Stomach (tissue), 8 donors: ENCODE measurements at regions not wholly inside any gene's neighbourhood (a gene's known extent, or its start where the extent isn't known, plus 50 kb on each side); places are given as distances from the start of the nearest gene placed in this dataset.
A peak's percentile ranks its signal among the peaks of the same experiment; 100 is the strongest.

Experiments used
- DNase-seq, 2 donors: peaks; one replicate each; pipeline versions ENCODE4 v3.0.0 to v3.0.0-alpha.2; 2013 to 2019
- H3K27ac ChIP-seq, 5 donors: fragments of 200-600 bp in 4 of 5; sonication (generic) in 4 of 5; one replicate each; pipeline ENCODE4 v1.5.1; 2013 to 2019; ENCODE audit warnings: mild to moderate bottlenecking in 1 of 5, moderate library complexity in 1 of 5
- H3K27me3 ChIP-seq, 3 donors: fragments of 200-600 bp; sonication (generic); one replicate each; pipeline ENCODE4 v1.5.1; 2017 to 2019; ENCODE audit warnings: mixed run types in 1 of 3
- H3K36me3 ChIP-seq, 4 donors: fragments of 200-600 bp; sonication (generic); 1 replicate in 3 of 4; 2 replicates in 1 of 4; pipeline ENCODE4 v1.5.1; 2016 to 2019
- H3K4me1 ChIP-seq, 4 donors: fragments of 200-600 bp; sonication (generic); one replicate each; pipeline ENCODE4 v1.5.1; 2016 to 2019
- H3K4me3 ChIP-seq, 4 donors: fragments of 200-600 bp; sonication (generic) in 3 of 4; one replicate each; pipeline ENCODE4 v1.5.1; 2016 to 2019; ENCODE audit warnings: mild to moderate bottlenecking in 1 of 4
- H3K9me3 ChIP-seq, 4 donors: fragments of 200-600 bp; sonication (generic); one replicate each; pipeline ENCODE4 v1.5.1; 2016 to 2019
- EP300 ChIP-seq: sonication (generic); formaldehyde crosslinking; IDR thresholded peaks from one replicate; pipeline ENCODE4 v1.6.1; 2017; ENCODE audit warnings: antibody characterized with exemption
- POLR2A ChIP-seq, 4 donors: fragments of 450-650 bp; IDR thresholded peaks; one replicate each; pipeline ENCODE4 v1.6.1; 2016; ENCODE audit warnings: antibody characterized with exemption in 4 of 4, control low read depth in 2 of 4, mild to moderate bottlenecking in 1 of 4, moderate library complexity in 1 of 4
- POLR2AphosphoS5 ChIP-seq, 3 donors: sonication (generic); formaldehyde crosslinking; IDR thresholded peaks; one replicate each; pipeline ENCODE4 v1.6.1; 2016; ENCODE audit warnings: antibody characterized with exemption in 3 of 3
- WGBS, 5 donors: extraction: QIAGEN DNeasy Blood & Tissue Kit in 3 of 5; methylation state at CpG; one replicate each; pipeline versions ENCODE4 v1.1.5 to v1.1.7; 2013 to 2018; 5-methylcytosine and 5-hydroxymethylcytosine counted together
- intact Hi-C: fragments of 100-400 bp; cut with DNase I; formaldehyde crosslinking; loops from one replicate; pipeline ENCODE4 v1.15.1; 2023; ENCODE audit warnings: low total_unique reads
- TF ChIP-seq, protein P1 (sequence below), 7 experiments: fragments of 450-650 bp in 4 of 7; fragments of 200-600 bp in 3 of 7; sonication (generic) in 3 of 7; IDR thresholded peaks; one replicate each; pipeline ENCODE4 v1.5.1; 2016 to 2019; ENCODE audit warnings: antibody characterized with exemption in 7 of 7, control low read depth in 2 of 7, mild to moderate bottlenecking in 1 of 7
- donor health status: healthy with polysubstance abuse.
- donor health status: Bipolar disorder and iron deficiency.
- donor health status: healthy.

DNA sequence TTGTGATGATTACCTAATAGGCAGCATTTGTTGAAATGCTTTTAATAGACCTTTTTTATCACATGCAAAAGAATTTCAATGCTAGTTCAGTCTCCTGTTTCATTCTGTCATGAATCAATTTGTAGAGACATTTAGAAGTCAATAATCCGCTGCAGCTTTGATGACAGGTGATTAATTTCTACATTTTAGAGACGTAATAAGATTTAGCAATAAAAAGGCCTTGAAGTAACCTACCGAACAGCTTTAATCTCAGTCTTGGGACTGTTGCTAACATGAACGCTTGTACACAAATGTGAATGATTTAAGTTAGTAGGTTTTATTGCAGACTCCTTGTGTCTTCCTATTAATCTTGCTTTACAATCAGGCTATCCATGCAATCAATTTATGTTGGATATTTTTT, 186.5 kb downstream of the MZT1 start:
- Histone ChIP-seq H3K27ac (no peak overlapping the region), H3K27me3 (no peaks in the 10 kb centered on the region), H3K36me3 (no peaks in the 10 kb centered on the region), H3K4me1 (peaks cover 0 to 11% (median 0%) of the 10 kb centered on the region in 4 donors), H3K9me3 (no peaks in the 10 kb centered on the region), H3K4me3 (no peak overlapping the region)
- intact Hi-C loops, result no loop called here
- TF ChIP-seq POLR2A (IDR thresholded peaks at IDR 0.05) (no peak), POLR2AphosphoS5 (IDR thresholded peaks at IDR 0.05) (no peak), EP300 (no peak)
- TF ChIP-seq, protein P1, sequence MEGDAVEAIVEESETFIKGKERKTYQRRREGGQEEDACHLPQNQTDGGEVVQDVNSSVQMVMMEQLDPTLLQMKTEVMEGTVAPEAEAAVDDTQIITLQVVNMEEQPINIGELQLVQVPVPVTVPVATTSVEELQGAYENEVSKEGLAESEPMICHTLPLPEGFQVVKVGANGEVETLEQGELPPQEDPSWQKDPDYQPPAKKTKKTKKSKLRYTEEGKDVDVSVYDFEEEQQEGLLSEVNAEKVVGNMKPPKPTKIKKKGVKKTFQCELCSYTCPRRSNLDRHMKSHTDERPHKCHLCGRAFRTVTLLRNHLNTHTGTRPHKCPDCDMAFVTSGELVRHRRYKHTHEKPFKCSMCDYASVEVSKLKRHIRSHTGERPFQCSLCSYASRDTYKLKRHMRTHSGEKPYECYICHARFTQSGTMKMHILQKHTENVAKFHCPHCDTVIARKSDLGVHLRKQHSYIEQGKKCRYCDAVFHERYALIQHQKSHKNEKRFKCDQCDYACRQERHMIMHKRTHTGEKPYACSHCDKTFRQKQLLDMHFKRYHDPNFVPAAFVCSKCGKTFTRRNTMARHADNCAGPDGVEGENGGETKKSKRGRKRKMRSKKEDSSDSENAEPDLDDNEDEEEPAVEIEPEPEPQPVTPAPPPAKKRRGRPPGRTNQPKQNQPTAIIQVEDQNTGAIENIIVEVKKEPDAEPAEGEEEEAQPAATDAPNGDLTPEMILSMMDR (IDR thresholded peaks at IDR 0.05), result no peak
- no peak for DNase-seq
- WGBS, 5 donors, result 74 to 95% (median 91%) methylated on average over 4 of the region's 4 CpGs

- TF ChIP-seq POLR2AphosphoS5 (IDR thresholded peaks at IDR 0.05) (no peak), POLR2A (IDR thresholded peaks at IDR 0.05) (no peak)
- Histone ChIP-seq H3K27me3 (no peaks in the 10 kb centered on the region), H3K4me1 (peaks cover 0 to 11% (median 0%) of the 10 kb centered on the region in 4 donors), H3K9me3 (no peaks in the 10 kb centered on the region), H3K4me3 (no peak overlapping the region), H3K36me3 (no peaks in the 10 kb centered on the region), H3K27ac (no peak overlapping the region)
- peak in 1 of 2 donors; percentile 21 for DNase-seq
- intact Hi-C loops, result no loop called here
- 39 to 81% (median 47%) methylated on average over 1 of the region's 1 CpG for WGBS, 5 donors
Measured at GRCh38 chr13:72539925-72540324, 187.5 kb downstream of the MZT1 start.

- H3K27me3 ChIP-seq, result no peaks in the 10 kb centered on the region
- intact Hi-C loops, result no loop called here
- H3K27ac ChIP-seq, result no peak overlapping the region
- H3K4me3 ChIP-seq, result no peak overlapping the region
- TF ChIP-seq POLR2AphosphoS5 (IDR thresholded peaks at IDR 0.05), result no peak
- peaks cover 0 to 11% (median 0%) of the 10 kb centered on the region in 4 donors for H3K4me1 ChIP-seq
- WGBS, 5 donors, result 90 to 95% (median 91%) methylated on average over 2 of the region's 2 CpGs
- no peaks in the 10 kb centered on the region for H3K36me3 ChIP-seq
- H3K9me3 ChIP-seq, result no peaks in the 10 kb centered on the region
- no peak for DNase-seq
Measured at GRCh38 chr13:72537782-72538181, 189.6 kb downstream of the MZT1 start.

DNA sequence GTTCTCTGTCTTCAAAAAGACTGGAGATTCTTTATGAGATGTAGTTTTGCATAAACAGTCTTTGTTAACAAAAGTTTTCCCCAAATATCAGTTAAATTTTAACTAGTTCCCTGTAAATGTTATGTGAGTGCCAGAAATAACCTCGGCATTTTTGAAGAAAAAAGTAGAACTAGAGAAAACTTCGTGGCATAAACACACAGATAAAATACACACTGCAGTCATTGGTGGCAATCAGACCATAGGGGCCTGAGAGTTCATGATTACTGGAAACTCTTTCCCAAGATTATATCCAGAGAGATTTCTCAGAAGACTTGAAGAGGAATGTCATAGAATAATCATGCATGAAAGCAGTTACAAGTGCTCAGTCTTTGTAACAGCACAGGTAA, 190.0 kb downstream of the MZT1 start:
- WGBS, 5 donors, result 13 to 23% (median 18%) methylated on average over 2 of the region's 2 CpGs
- H3K36me3 ChIP-seq, result no peaks in the 10 kb centered on the region
- no peaks in the 10 kb centered on the region for H3K9me3 ChIP-seq
- H3K27ac ChIP-seq, result no peak overlapping the region
- no peak for TF ChIP-seq EP300
- TF ChIP-seq POLR2AphosphoS5 (IDR thresholded peaks at IDR 0.05), result no peak
- TF ChIP-seq, protein P1 (IDR thresholded peaks at IDR 0.05), result no peak
- TF ChIP-seq POLR2A (IDR thresholded peaks at IDR 0.05), result no peak
- H3K4me3 ChIP-seq, result no peak overlapping the region
- peaks cover 0 to 11% (median 0%) of the 10 kb centered on the region in 4 donors for H3K4me1 ChIP-seq
- intact Hi-C loops, result no loop called here
- no peak for DNase-seq
- H3K27me3 ChIP-seq, result no peaks in the 10 kb centered on the region

GRCh38 chr13:72536714-72537394, 190.6 kb downstream of the MZT1 start:
- Histone ChIP-seq H3K27me3 (no peaks in the 10 kb centered on the region), H3K27ac (no peak overlapping the region), H3K9me3 (no peaks in the 10 kb centered on the region), H3K4me3 (no peak overlapping the region), H3K36me3 (no peaks in the 10 kb centered on the region), H3K4me1 (peaks cover 0 to 11% (median 0%) of the 10 kb centered on the region in 4 donors)
- WGBS, 5 donors, result 43 to 53% (median 47%) methylated on average over 11 of the region's 11 CpGs
- TF ChIP-seq, protein P1 (IDR thresholded peaks at IDR 0.05), result no peak
- TF ChIP-seq POLR2A (IDR thresholded peaks at IDR 0.05) (no peak), EP300 (no peak), POLR2AphosphoS5 (IDR thresholded peaks at IDR 0.05) (no peak)
- intact Hi-C loops, result no loop called here
- peak in 1 of 2 donors; percentile 49 for DNase-seq
